ENCODE measurements at regions not wholly inside any gene's neighbourhood (a gene's known extent, or its start where the extent isn't known, plus 50 kb on each side); places are given as distances from the start of the nearest gene placed in this dataset.
A peak's percentile ranks its signal among the peaks of the same experiment; 100 is the strongest.

- DNase-seq, result no peak
- Mint-ChIP-seq H3K27me3 (ENCODE audit: low read depth, poor library complexity) (no peaks in the 10 kb centered on the region), H3K9me3 (no peaks in the 10 kb centered on the region), H3K4me1 (no peaks in the 10 kb centered on the region), H3K27ac (peak overlapping the region; percentile 78), H3K36me3 (ENCODE audit: low read depth) (no peaks in the 10 kb centered on the region), H3K4me3 (no peak overlapping the region)
- TF ChIP-seq CTCF (IDR thresholded peaks at IDR 0.05), result no peak
These were observed 683.2 kb upstream of the FOXG1 start for GRCh38 chr14:28083389-28083788.

GRCh38 chr14:28088125-28088524 lies 678.5 kb upstream of the FOXG1 start:
- DNase-seq, result no peak
- Mint-ChIP-seq H3K27me3 (ENCODE audit: low read depth, poor library complexity) (no peaks in the 10 kb centered on the region), H3K9me3 (no peaks in the 10 kb centered on the region), H3K4me1 (no peaks in the 10 kb centered on the region), H3K4me3 (no peak overlapping the region), H3K27ac (no peak overlapping the region), H3K36me3 (ENCODE audit: low read depth) (no peaks in the 10 kb centered on the region)
- no peak for TF ChIP-seq CTCF (IDR thresholded peaks at IDR 0.05)

DNA sequence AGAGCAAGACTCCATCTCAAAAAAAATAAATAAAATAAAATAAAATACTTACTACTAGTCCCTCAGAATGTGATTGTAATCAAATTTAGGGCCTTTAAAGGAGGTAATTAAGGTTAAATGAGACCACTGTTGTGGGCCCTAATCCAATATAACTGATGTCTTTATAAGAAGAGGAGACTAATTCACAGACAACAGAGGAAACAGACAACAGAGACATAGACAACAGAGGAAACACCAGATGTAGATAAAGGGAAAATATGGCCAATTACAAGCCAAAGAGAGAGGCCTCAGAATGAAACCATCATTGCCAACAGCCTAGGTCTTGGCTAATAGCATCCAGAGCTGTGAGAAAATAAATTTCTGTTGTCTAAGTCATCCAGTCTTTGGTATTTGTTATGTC lies 669.0 kb upstream of the FOXG1 start:
- DNase-seq, result no peak
- H3K4me1 Mint-ChIP-seq, result no peaks in the 10 kb centered on the region
- H3K27me3 Mint-ChIP-seq (ENCODE audit: low read depth, poor library complexity), result no peaks in the 10 kb centered on the region
- H3K27ac Mint-ChIP-seq, result no peak overlapping the region
- no peaks in the 10 kb centered on the region for H3K9me3 Mint-ChIP-seq
- no peaks in the 10 kb centered on the region for H3K36me3 Mint-ChIP-seq (ENCODE audit: low read depth)
- H3K4me3 Mint-ChIP-seq, result no peak overlapping the region
- no peak for TF ChIP-seq CTCF (IDR thresholded peaks at IDR 0.05)

- DNase-seq, result no peak
- Mint-ChIP-seq H3K36me3 (ENCODE audit: low read depth) (no peaks in the 10 kb centered on the region), H3K4me3 (no peak overlapping the region), H3K27ac (no peak overlapping the region), H3K27me3 (ENCODE audit: low read depth, poor library complexity) (no peaks in the 10 kb centered on the region), H3K9me3 (no peaks in the 10 kb centered on the region), H3K4me1 (no peaks in the 10 kb centered on the region)
- no peak for TF ChIP-seq CTCF (IDR thresholded peaks at IDR 0.05)
These were observed 667.7 kb upstream of the FOXG1 start for GRCh38 chr14:28098856-28099255.

- Mint-ChIP-seq H3K36me3 (ENCODE audit: low read depth) (no peaks in the 10 kb centered on the region), H3K27me3 (ENCODE audit: low read depth, poor library complexity) (no peaks in the 10 kb centered on the region), H3K9me3 (no peaks in the 10 kb centered on the region), H3K4me3 (no peak overlapping the region), H3K4me1 (no peaks in the 10 kb centered on the region), H3K27ac (no peak overlapping the region)
- no peak for DNase-seq
- TF ChIP-seq CTCF (IDR thresholded peaks at IDR 0.05), result no peak
These were observed 664.6 kb upstream of the FOXG1 start for GRCh38 chr14:28102001-28102400.

GRCh38 chr14:28102814-28103213 lies 663.8 kb upstream of the FOXG1 start:
- Mint-ChIP-seq H3K9me3 (no peaks in the 10 kb centered on the region), H3K4me3 (no peak overlapping the region), H3K27me3 (ENCODE audit: low read depth, poor library complexity) (no peaks in the 10 kb centered on the region), H3K27ac (no peak overlapping the region), H3K36me3 (ENCODE audit: low read depth) (no peaks in the 10 kb centered on the region), H3K4me1 (no peaks in the 10 kb centered on the region)
- TF ChIP-seq CTCF (IDR thresholded peaks at IDR 0.05), result no peak
- DNase-seq, result no peak

Measured in nephron progenitor cell (in vitro differentiated cells).